CD4-positive, alpha-beta T cell treated with Interleukin-12 subunit alpha and Interleukin-12 subunit beta, for 1 hour (primary cell): ENCODE measurements at regions not wholly inside any gene's neighbourhood (a gene's known extent, or its start where the extent isn't known, plus 50 kb on each side); places are given as distances from the start of the nearest gene placed in this dataset.

Experiments
- DNase-seq: peaks from one replicate; pipeline ENCODE4 v3.0.0-alpha.2; 2020

GRCh38 chr16:17724242-17724898 lies 253.6 kb upstream of the XYLT1 start:
- DNase-seq = no peak

- no peak for DNase-seq
Measured at GRCh38 chr16:17723531-17724134, 252.9 kb upstream of the XYLT1 start.

GRCh38 chr16:17718495-17718894 lies 247.7 kb upstream of the XYLT1 start:
- DNase-seq = no peak

- no peak for DNase-seq
Measured at GRCh38 chr16:17705847-17706246, 235.1 kb upstream of the XYLT1 start.

GRCh38 chr16:17696616-17697015 lies 225.9 kb upstream of the XYLT1 start:
- no peak for DNase-seq

GRCh38 chr16:17692484-17692883 lies 221.7 kb upstream of the XYLT1 start:
- DNase-seq = no peak

- no peak for DNase-seq
Measured at GRCh38 chr16:17691899-17692176, 221.1 kb upstream of the XYLT1 start.

- no peak for DNase-seq
Measured at GRCh38 chr16:17691106-17691898, 220.5 kb upstream of the XYLT1 start.

- DNase-seq = no peak
Measured at GRCh38 chr16:17685447-17685846, 214.7 kb upstream of the XYLT1 start.

GRCh38 chr16:17683281-17683680 lies 212.5 kb upstream of the XYLT1 start:
- no peak for DNase-seq

GRCh38 chr16:17676171-17676570 lies 205.4 kb upstream of the XYLT1 start:
- no peak for DNase-seq

- DNase-seq = no peak
Measured at GRCh38 chr16:17668386-17668785, 197.6 kb upstream of the XYLT1 start.

- no peak for DNase-seq
Measured at GRCh38 chr16:17666293-17666692, 195.5 kb upstream of the XYLT1 start.

- DNase-seq = no peak
Measured at GRCh38 chr16:17658881-17659280, 188.1 kb upstream of the XYLT1 start.

- DNase-seq = no peak
Measured at GRCh38 chr16:17657045-17657444, 186.3 kb upstream of the XYLT1 start.

- no peak for DNase-seq
Measured at GRCh38 chr16:17654571-17654970, 183.8 kb upstream of the XYLT1 start.

GRCh38 chr16:17654142-17654541 lies 183.4 kb upstream of the XYLT1 start:
- DNase-seq = no peak

- no peak for DNase-seq
Measured at GRCh38 chr16:17647879-17648872, 177.4 kb upstream of the XYLT1 start.

GRCh38 chr16:17643935-17644334 lies 173.2 kb upstream of the XYLT1 start:
- DNase-seq = no peak

- DNase-seq = no peak
Measured at GRCh38 chr16:17641990-17642389, 171.2 kb upstream of the XYLT1 start.

- no peak for DNase-seq
Measured at GRCh38 chr16:17638134-17638533, 167.4 kb upstream of the XYLT1 start.

- DNase-seq = no peak
Measured at GRCh38 chr16:17635183-17635582, 164.4 kb upstream of the XYLT1 start.
